ENCODE measurements at regions not wholly inside any gene's neighbourhood (a gene's known extent, or its start where the extent isn't known, plus 50 kb on each side); places are given as distances from the start of the nearest gene placed in this dataset.

DNA sequence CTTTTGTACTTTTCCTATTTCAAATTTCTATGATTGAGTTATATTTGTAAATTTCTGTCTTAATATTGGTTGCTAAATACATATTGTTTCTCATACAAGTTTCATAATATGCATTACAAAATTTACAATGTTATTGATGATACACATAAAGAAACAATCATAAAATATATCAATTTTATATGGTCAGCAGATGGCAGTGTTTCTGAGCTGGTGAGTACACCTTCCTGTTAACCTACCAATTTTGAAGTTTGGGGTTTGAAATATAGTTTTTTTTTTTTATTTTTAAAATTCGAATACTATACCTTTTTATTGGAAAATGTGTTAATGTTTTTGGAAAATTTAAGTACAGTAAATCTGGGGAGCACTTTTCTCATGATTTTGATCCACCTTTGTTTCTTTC lies 1953.1 kb upstream of the ADGRL3 start:
- TF ChIP-seq, protein P1, sequence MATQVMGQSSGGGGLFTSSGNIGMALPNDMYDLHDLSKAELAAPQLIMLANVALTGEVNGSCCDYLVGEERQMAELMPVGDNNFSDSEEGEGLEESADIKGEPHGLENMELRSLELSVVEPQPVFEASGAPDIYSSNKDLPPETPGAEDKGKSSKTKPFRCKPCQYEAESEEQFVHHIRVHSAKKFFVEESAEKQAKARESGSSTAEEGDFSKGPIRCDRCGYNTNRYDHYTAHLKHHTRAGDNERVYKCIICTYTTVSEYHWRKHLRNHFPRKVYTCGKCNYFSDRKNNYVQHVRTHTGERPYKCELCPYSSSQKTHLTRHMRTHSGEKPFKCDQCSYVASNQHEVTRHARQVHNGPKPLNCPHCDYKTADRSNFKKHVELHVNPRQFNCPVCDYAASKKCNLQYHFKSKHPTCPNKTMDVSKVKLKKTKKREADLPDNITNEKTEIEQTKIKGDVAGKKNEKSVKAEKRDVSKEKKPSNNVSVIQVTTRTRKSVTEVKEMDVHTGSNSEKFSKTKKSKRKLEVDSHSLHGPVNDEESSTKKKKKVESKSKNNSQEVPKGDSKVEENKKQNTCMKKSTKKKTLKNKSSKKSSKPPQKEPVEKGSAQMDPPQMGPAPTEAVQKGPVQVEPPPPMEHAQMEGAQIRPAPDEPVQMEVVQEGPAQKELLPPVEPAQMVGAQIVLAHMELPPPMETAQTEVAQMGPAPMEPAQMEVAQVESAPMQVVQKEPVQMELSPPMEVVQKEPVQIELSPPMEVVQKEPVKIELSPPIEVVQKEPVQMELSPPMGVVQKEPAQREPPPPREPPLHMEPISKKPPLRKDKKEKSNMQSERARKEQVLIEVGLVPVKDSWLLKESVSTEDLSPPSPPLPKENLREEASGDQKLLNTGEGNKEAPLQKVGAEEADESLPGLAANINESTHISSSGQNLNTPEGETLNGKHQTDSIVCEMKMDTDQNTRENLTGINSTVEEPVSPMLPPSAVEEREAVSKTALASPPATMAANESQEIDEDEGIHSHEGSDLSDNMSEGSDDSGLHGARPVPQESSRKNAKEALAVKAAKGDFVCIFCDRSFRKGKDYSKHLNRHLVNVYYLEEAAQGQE (IDR thresholded peaks at IDR 0.05; ENCODE audit: insufficient read depth in 1 of 2, low read depth in 2 of 2, low read length in 2 of 2) = no peak
- TF ChIP-seq TAF1 (IDR thresholded peaks at IDR 0.05; ENCODE audit: borderline replicate concordance, insufficient read depth, low read length) = no peak
- no peak for TF ChIP-seq POLR2AphosphoS5 (IDR thresholded peaks at IDR 0.05; ENCODE audit: low read depth, low read length)
- TF ChIP-seq SIN3A (IDR thresholded peaks at IDR 0.05; ENCODE audit: borderline replicate concordance, insufficient read depth, low read length) = no peak

Measured in PFSK-1 (cell line).